A549 (cell line): ENCODE measurements at regions not wholly inside any gene's neighbourhood (a gene's known extent, or its start where the extent isn't known, plus 50 kb on each side); places are given as distances from the start of the nearest gene placed in this dataset.

ENCODE experiments used
- ATAC-seq, 2 experiments: fragments of 200-7000 bp in 1 of 2; fragments of >200 bp in 1 of 2; cut with Nextera tagmentation in 1 of 2; cut with Tn5 transposase in 1 of 2; 3 replicates each; pipeline versions ENCODE4 v1.8.0 to v1.9.1; 2018 to 2020; ENCODE audit warnings: mild to moderate bottlenecking in 1 of 2, moderate library complexity in 1 of 2
- CTCF ChIA-PET: fragments of 300-600 bp; sonication (Branson Sonifier 250); formaldehyde crosslinking; extraction: SDS; loops from one replicate; lab custom pipeline; 2021; ENCODE audit warnings: antibody characterized with exemption, inconsistent platforms; lab: Yijun Ruan, JAX
- POLR2A ChIA-PET: fragments of 350-600 bp; formaldehyde crosslinking; extraction: SDS; loops from one replicate; lab custom pipeline; 2021; ENCODE audit warnings: antibody characterized with exemption, inconsistent platforms; lab: Yijun Ruan, JAX
- DNase-seq, 2 experiments: peaks; one replicate each; pipeline versions ENCODE4 v3.0.0 to v3.0.0-alpha.2; 2011 to 2016; ENCODE audit warnings: low read depth in 1 of 2, low spot score in 1 of 2
- FAIRE-seq: peaks from 2 replicates; lab custom pipeline; 2011; peaks lifted over from hg19 to GRCh38; lab: Jason Lieb, UNC
- H3K27ac ChIP-seq, 2 experiments: fragments of >200 bp; sonication (Bioruptor Twin); formaldehyde crosslinking; 3 replicates each; pipeline ENCODE4 v1.5.1; 2016 to 2017
- H3K4me1 ChIP-seq: fragments of >200 bp; sonication (Bioruptor Twin); formaldehyde crosslinking; 3 replicates; pipeline ENCODE4 v1.6.1; 2016
- H3K4me2 ChIP-seq: fragments of >200 bp; sonication (Bioruptor Twin); formaldehyde crosslinking; 3 replicates; pipeline ENCODE4 v1.6.1; 2016
- H3K4me3 ChIP-seq: fragments of >200 bp; sonication (Bioruptor Twin); formaldehyde crosslinking; 3 replicates; pipeline ENCODE4 v1.5.1; 2016
- H3K9me3 ChIP-seq: fragments of >200 bp; sonication (Bioruptor Twin); formaldehyde crosslinking; 3 replicates; pipeline ENCODE4 v1.6.1; 2016
- BHLHE40 ChIP-seq: IDR thresholded peaks from 2 replicates; pipeline ENCODE4 v1.6.1; 2012; ENCODE audit warnings: low read depth, low read length, inconsistent platforms
- CBX2 ChIP-seq: fragments of 200-600 bp; sonication (generic); IDR thresholded peaks from 2 replicates; pipeline ENCODE4 v1.6.1; 2016; ENCODE audit warnings: low read depth, mild to moderate bottlenecking, borderline replicate concordance
- CHD2 ChIP-seq: fragments of 150-350 bp; IDR thresholded peaks from 2 replicates; pipeline ENCODE4 v1.6.1; 2014; ENCODE audit warnings: low read length; ENCODE audit not compliant: partially characterized antibody
- CTCF ChIP-seq: fragments of >200 bp; sonication (Bioruptor Twin); formaldehyde crosslinking; IDR thresholded peaks from 3 replicates; pipeline ENCODE4 v1.5.1; 2016
- E2F6 ChIP-seq: IDR thresholded peaks from 2 replicates; pipeline ENCODE4 v1.6.1; 2012; ENCODE audit warnings: low read depth, borderline replicate concordance
- EHF ChIP-seq: fragments of 250-450 bp; sonication (Bioruptor Pico); IDR thresholded peaks from 2 replicates; pipeline ENCODE4 v1.5.0; 2020; ENCODE audit warnings: mild to moderate bottlenecking
- ELK1 ChIP-seq: fragments of 150-350 bp; IDR thresholded peaks from 2 replicates; pipeline ENCODE4 v1.6.1; 2014; ENCODE audit warnings: low read depth, mild to moderate bottlenecking, low read length
- EP300 ChIP-seq, 2 experiments: fragments of >200 bp; sonication (Bioruptor Twin); formaldehyde crosslinking; IDR thresholded peaks; 2 replicates in 1 of 2; 3 replicates in 1 of 2; pipeline ENCODE4 v1.6.1; 2016 to 2017
- ESRRA ChIP-seq: fragments of 150-350 bp; IDR thresholded peaks from 2 replicates; pipeline ENCODE4 v1.6.1; 2014; ENCODE audit warnings: mild to moderate bottlenecking, low read length, borderline replicate concordance
- FOSB ChIP-seq: fragments of 250-450 bp; sonication (Bioruptor Pico); IDR thresholded peaks from 2 replicates; pipeline ENCODE4 v1.5.0; 2020; ENCODE audit warnings: mild to moderate bottlenecking, moderate library complexity
- FOSL2 ChIP-seq, 2 experiments: fragments of 450-650 bp in 1 of 2; fragments of >200 bp in 1 of 2; sonication (Bioruptor Twin) in 1 of 2; formaldehyde crosslinking; IDR thresholded peaks; 2 replicates each; pipeline versions ENCODE4 v1.5.0 to v1.6.1; 2016 to 2020; ENCODE audit warnings: mild to moderate bottlenecking in 1 of 2, moderate library complexity in 1 of 2
- FOXS1 ChIP-seq: fragments of 250-450 bp; sonication (Bioruptor Pico); IDR thresholded peaks from 2 replicates; pipeline ENCODE4 v1.5.0; 2020; ENCODE audit warnings: mild to moderate bottlenecking, moderate library complexity
- HES2 ChIP-seq: fragments of >200 bp; sonication (Bioruptor Twin); formaldehyde crosslinking; IDR thresholded peaks from 2 replicates; pipeline ENCODE4 v1.6.1; 2016
- KDM1A ChIP-seq: fragments of 200-600 bp; sonication (generic); IDR thresholded peaks from 2 replicates; pipeline ENCODE4 v1.6.1; 2016; ENCODE audit warnings: low read depth, mild to moderate bottlenecking
- MAX ChIP-seq: IDR thresholded peaks from 2 replicates; pipeline ENCODE4 v1.6.1; 2012
- PBX3 ChIP-seq: IDR thresholded peaks from 2 replicates; pipeline ENCODE4 v1.6.1; 2012
- RAD21 ChIP-seq, 2 experiments: fragments of >200 bp in 1 of 2; sonication (Bioruptor Twin) in 1 of 2; formaldehyde crosslinking in 1 of 2; IDR thresholded peaks in 1 of 2; conservative IDR thresholded peaks in 1 of 2; 2 replicates in 1 of 2; 3 replicates in 1 of 2; pipeline ENCODE4 v1.6.1; 2012 to 2018; ENCODE audit warnings: inconsistent platforms in 1 of 2
- SREBF2 ChIP-seq: fragments of 450-650 bp; IDR thresholded peaks from 2 replicates; pipeline ENCODE4 v1.6.1; 2014; ENCODE audit warnings: mild to moderate bottlenecking, moderate library complexity
- TFCP2L1 ChIP-seq: fragments of 250-450 bp; sonication (Bioruptor Pico); IDR thresholded peaks from 2 replicates; pipeline ENCODE4 v1.5.0; 2021; ENCODE audit warnings: mild to moderate bottlenecking
- TP53 ChIP-seq: fragments of 250-450 bp; sonication (Bioruptor Pico); IDR thresholded peaks from 2 replicates; pipeline ENCODE4 v1.5.0; 2021; ENCODE audit warnings: mild to moderate bottlenecking, moderate library complexity
- ZFP36 ChIP-seq: fragments of 450-650 bp; IDR thresholded peaks from 2 replicates; pipeline ENCODE4 v1.6.1; 2014; ENCODE audit warnings: borderline replicate concordance; ENCODE audit not compliant: partially characterized antibody
- ZNF302 ChIP-seq: fragments of 250-450 bp; sonication (Bioruptor Pico); IDR thresholded peaks from 2 replicates; pipeline ENCODE4 v1.9.0; 2021; ENCODE audit warnings: inconsistent platforms, mild to moderate bottlenecking, moderate library complexity
- WGBS: methylation state at CpG from one replicate; pipeline ENCODE4 v1.1.6; 2017; ENCODE audit errors: missing lambda C conversion rate; 5-methylcytosine and 5-hydroxymethylcytosine counted together

- FAIRE-seq, result no peak
- Histone ChIP-seq H3K4me2 (no peak overlapping the region), H3K4me1 (no peaks in the 10 kb centered on the region), H3K9me3 (no peaks in the 10 kb centered on the region), H3K27ac (no peak overlapping the region), H3K4me3 (no peak overlapping the region)
- POLR2A ChIA-PET, result no interaction called here
- no peak for DNase-seq
- CTCF ChIA-PET, result no interaction called here
- no peak for ATAC-seq
- WGBS, result 19% methylated on average over 7 of the region's 7 CpGs
- no peak for TF ChIP-seq HES2
- no peak for TF ChIP-seq KDM1A
- no peak for TF ChIP-seq EP300 (IDR thresholded peaks at IDR 0.05)
- no peak for TF ChIP-seq FOSB (CRISPR knock-in tag)
- TF ChIP-seq TFCP2L1 (CRISPR knock-in tag), result no peak
- no peak for TF ChIP-seq EHF (CRISPR knock-in tag)
- no peak for TF ChIP-seq FOXS1 (CRISPR knock-in tag)
- no peak for TF ChIP-seq MAX
- no peak for TF ChIP-seq RAD21 (conservative IDR thresholded peaks at IDR 0.05 in 1 of 2, IDR thresholded peaks at IDR 0.05 in 1 of 2)
- no peak for TF ChIP-seq FOSL2 (IDR thresholded peaks at IDR 0.05)
- no peak for TF ChIP-seq FOSL2 (CRISPR knock-in tag; IDR thresholded peaks at IDR 0.05)
- TF ChIP-seq E2F6, result no peak
- TF ChIP-seq TP53 (CRISPR knock-in tag), result no peak
- TF ChIP-seq PBX3, result no peak
Observed at GRCh38 chr2:129229830-129230441, 749.5 kb upstream of the RAB6C start.

- WGBS, result 19% methylated on average over 7 of the region's 7 CpGs
- DNase-seq (no peak), FAIRE-seq (no peak)
- no peak overlapping the region for H3K4me2 ChIP-seq
- ChIA-PET CTCF (no interaction called here), POLR2A (no interaction called here)
- H3K9me3 ChIP-seq, result no peaks in the 10 kb centered on the region
- no peak overlapping the region for H3K4me3 ChIP-seq
- H3K27ac ChIP-seq, result no peak overlapping the region
- no peak for TF ChIP-seq EP300 (IDR thresholded peaks at IDR 0.05)
- TF ChIP-seq ELK1, result no peak
- TF ChIP-seq, all 56 proteins: peak for 0
- no peak for ATAC-seq
- H3K4me1 ChIP-seq, result no peaks in the 10 kb centered on the region
Observed at GRCh38 chr2:129231924-129232323, 747.5 kb upstream of the RAB6C start.

- Histone ChIP-seq H3K4me1 (no peaks in the 10 kb centered on the region), H3K4me2 (no peak overlapping the region), H3K4me3 (no peak overlapping the region), H3K27ac (no peak overlapping the region), H3K9me3 (no peaks in the 10 kb centered on the region)
- ATAC-seq, result no peak
- ChIA-PET POLR2A (interaction anchor here (0.6 kb wide), 1 partner anchor 481 kb away, joined by 12 read pairs; no protein-coding TSS in a partner anchor), CTCF (no interaction called here)
- FAIRE-seq, result no peak
- 4% methylated on average over 9 of the region's 9 CpGs for WGBS
- TF ChIP-seq SREBF2 (no peak), CBX2 (no peak), ZFP36 (no peak), CHD2 (no peak), FOSL2 (IDR thresholded peaks at IDR 0.05) (no peak), FOSL2 (CRISPR knock-in tag; IDR thresholded peaks at IDR 0.05) (no peak), BHLHE40 (no peak), EP300 (IDR thresholded peaks at IDR 0.05) (no peak), ESRRA (no peak), ZNF302 (CRISPR knock-in tag) (no peak), CTCF (no peak), E2F6 (no peak)
- no peak for DNase-seq
Observed at GRCh38 chr2:129233166-129233565, 746.3 kb upstream of the RAB6C start.
